GM18861 (cell line): ENCODE measurements at regions not wholly inside any gene's neighbourhood (a gene's known extent, or its start where the extent isn't known, plus 50 kb on each side); places are given as distances from the start of the nearest gene placed in this dataset.

ENCODE experiments used
- ATAC-seq: cut with Tn5 transposase; IDR thresholded peaks from one replicate; pipeline ENCODE4 v1.9.1; 2021; ENCODE audit not compliant: unreplicated experiment

DNA sequence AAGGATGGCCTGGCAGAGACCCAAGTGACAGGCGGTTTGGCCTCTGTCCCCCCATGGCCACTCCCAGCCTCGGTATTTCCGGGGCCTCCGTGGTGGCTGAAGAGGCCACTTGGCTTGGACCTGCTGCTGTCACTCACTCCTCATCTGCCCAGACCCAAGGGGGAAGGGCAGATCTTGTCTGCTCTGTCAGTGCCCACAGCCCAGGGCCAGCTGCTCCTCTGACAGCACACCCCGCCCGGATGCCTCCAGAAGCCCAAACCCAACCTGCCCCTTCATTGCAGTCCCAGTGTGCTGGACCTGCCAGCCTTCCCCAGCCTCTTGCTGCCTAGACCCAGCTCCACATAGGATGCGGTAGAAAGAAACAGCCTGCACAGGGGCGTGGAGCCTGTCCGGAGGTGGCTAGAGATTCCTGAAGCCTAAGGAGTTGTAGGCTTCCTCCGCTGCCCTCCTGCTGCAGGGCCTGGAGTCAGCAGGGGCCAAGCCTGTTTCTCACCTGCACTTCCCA, 52.0 kb downstream of the MAGEF1 start:
- ATAC-seq = no peak

DNA sequence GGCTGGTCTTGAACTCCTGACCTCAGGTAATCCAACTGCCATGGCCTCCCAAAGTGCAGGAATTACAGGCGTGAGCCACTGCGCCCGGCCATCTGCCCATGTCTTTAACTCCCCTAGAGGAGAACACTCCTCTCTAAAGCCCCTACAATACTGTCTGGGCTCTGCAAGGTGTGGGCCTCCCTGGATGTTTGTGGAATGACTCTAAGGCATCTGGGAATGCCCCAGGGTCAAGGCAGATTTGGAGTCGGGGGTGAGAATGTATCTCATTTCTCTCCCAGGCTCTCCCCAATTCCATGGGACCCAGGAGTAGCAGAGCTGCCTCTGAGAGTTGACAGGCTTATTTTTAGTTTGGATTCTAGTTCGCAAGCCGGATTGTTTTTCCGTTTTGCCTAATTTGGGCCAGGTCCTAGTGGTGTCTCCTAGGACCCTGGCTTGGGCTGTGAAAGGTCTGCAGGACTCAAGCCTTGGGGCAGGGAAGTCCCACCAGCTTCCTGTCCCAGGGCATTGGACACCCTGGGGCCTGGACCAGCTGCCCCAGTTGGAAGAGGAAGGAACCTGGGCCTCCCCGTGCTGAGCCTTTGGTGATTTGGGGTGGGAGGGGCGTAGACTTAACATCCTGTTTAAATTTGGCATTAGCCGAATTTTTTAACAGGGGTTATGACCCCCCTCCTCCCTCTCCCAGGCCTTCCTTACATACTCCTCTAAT, 53.5 kb downstream of the MAGEF1 start:
- ATAC-seq = no peak

DNA sequence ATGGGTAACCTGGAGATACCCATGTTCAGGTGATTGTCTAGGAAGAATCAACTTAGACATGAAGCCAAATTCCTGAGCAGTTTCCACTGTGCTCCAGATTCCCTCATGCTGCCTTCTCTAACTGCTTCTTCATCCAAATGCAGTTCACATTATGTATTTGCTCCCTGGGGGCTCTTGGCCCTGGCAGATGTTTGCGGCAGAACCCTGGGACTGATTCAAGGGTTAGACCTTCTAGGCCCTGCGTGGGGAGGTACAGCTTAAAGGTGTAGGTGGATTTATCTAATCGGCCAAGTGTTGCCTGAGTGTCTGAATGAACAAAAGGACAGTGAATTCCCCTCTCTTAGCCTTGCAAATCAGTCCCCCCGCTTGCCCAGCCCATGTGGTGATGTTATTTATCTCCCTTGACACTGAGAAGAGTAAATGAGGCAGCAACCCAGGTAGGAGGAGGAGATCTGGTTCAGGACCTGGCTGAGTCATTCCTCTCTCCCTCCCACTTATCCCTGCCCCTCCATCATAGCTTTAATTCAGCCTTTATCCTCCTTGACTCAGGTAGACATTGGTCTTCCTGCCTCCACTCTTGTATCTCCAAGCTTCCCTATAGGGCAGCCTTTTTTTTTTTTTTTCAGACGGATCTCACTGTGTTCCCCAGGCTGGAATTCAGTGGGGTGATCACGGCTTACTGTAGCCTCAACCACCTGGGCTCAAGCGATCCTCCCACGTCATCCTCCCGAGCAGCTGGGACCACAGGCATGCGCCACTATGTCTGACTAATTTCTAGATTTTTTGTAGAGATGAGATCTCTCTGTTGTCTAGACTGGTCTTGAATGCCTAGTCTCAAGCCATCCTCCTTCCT, 54.8 kb downstream of the MAGEF1 start:
- ATAC-seq = peak; percentile 92

DNA sequence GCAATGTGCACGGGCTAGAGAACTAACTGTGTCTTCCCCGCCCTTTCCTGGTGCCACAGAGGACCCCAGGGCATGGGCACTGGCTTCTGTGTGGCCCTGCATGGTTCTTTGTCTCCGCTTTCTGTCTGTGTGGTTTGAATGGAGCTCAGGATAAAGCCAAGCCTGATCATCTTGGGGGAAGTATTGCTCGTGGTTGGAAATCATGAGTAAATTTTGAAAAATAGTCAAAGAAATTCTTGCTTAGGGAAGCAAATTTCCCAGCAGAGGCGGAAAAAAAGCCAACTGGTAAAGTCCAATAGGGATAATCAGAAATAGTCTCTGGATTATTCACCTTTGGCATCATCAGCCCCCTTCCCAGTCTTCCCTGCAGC, 55.4 kb downstream of the MAGEF1 start:
- no peak for ATAC-seq

DNA sequence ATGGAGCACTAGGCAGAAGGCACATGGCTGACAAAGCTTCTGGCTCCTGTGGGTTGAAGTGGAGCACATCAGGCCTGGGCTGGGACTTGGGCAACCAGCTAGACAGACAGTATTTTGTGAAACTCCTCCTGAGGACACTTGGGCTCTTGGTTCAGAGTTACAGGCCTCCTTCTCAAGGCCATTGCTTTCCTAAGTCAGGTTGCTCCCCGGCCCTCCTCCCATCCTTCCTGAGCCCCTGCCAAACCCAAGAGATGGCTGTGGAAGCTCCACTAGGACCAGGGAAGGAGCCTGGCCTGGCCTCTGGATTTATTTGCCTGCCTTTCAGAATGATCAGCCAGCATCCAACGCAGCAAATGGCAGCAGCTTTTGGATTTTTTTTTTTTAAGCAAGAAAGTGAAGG, 56.3 kb downstream of the MAGEF1 start:
- ATAC-seq = no peak

DNA sequence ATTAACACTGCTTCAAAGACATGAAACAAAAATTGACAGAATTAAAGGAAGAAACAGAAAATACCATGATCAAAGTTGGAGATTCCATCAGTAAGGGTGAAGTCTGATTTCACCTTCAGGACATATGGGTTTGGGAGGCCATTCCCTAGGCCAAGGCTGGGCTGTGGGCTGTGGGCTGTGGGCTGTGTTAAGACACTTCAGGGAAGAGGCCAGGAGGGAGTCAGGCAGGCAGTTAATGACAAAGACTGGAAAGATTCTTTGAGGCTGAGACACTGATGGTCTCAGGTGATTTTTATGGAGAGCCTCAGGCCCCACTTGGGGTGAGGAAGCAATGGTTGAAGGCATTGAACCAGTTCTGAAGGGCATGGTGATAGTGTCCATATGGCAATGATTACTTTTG, 57.5 kb downstream of the MAGEF1 start:
- ATAC-seq = no peak

DNA sequence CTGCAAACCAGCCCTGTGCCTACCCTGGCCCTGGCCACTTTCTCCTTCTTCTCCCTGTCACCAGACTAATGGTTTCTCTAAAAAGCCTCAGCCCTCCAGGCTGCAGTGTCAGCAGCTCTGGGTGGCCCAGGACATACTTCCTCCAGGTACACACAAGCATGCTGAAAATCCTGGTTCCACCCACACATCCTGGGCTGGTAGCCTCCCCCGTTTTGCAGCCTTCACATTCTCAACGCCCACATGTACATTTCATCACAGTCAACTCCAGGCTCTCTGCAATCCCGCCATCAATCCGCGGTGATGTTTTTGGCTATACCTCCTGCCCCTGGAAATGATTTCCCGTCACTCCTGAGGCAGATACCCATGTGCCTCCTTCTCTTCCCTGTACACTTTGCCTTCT, 59.4 kb downstream of the MAGEF1 start:
- ATAC-seq = no peak

DNA sequence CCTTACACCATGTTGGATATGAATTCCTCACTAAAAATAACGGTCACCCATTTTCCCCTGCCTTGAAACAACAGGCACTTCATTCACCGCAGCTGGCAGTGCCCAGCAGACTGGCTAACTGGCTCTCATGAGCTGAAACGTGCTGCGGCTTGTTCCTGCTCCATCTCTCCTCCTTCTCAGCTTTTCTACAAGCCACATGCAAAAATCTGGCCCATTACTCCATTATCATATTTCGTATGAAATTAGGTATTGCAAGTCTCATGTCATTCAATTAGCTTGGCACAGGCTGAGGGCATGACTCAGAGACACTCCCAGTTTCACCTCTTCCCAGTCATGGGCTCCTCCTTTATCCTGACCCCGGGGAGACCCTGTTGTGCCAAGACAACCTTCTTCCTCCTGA, 60.0 kb downstream of the MAGEF1 start:
- no peak for ATAC-seq

DNA sequence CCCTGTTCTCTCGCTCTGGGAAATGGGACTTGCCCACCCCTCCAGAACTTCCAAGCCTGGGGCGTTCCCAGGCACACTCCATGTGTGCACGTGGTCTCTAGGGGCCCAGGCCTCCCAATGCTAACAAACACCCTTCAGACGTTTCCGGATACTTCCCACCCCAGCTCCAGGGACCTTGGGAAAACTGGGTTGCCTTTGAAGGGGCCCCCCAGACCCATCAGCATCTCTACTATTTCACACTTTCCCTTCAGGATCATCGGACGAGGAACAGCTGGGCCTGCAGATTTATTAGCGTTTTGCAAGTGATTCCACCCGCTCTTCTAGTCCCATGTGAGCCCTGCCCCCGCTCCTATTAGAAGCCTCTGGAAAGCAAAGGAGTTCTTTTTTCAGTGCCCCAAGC, 63.2 kb downstream of the MAGEF1 start:
- no peak for ATAC-seq

DNA sequence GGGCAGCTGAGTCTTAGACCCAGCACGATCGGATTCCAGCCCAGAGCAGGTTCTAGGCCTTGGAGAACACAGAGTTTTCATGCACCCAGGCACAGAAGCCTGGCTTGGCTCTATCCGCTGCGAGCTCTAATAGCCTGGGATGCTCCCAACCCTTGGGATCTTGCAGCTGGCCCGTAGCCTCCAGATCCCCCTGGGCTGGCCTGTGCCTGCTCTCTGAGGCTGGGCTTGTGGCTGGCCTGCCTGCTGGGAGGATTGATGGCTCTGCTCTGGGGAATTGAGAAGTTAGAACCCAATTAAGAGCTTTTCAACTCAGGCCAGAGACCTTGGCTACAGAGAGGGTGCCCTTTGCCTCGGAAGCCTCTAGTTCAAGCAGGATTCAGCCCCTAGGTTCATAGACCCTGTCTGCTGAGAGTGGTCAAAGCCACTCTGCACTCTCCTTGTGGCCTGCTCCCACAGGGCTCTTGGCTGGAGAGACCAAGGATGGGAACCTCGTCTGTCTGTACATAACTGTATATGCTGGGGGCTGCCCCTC, 64.4 kb downstream of the MAGEF1 start:
- ATAC-seq = no peak

DNA sequence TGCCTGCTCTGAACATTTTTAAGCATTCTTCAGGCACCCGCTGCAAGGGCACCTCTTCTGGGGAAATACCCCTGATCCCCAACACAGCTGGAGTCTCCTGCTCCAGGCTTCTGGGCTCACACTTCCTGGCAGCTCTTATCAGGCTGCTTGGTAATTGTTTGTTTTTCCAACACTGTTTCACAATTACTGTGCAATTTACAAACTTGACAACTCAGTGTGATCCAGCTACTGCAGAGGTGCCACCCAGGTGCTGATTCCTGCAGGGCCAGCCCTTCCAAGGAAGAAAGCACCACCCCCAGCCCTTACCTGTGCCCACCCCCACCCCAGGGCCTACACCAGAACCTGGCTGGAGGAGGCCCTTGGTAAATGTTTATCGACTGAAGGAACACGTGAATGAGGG, 66.5 kb downstream of the MAGEF1 start:
- no peak for ATAC-seq

DNA sequence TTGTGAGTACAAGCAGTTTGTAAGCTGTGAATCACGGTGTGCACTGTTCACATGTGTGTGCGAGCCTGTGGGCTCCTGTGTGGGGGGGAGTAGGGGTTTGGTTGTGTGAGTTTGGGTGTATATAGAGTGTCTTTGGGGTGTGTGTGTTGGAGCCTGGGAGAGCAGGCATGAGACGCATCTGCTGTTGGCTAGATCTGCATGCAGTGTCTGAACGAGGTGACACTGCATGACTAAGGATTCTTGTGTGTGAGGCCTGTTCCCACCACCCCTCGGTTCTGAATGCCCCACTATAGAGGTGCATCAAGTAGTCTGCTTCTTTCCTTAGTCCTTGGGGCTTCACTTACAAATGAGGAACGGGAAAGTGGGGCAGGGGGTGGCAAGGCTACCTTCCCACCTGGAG, 68.4 kb downstream of the MAGEF1 start:
- no peak for ATAC-seq

DNA sequence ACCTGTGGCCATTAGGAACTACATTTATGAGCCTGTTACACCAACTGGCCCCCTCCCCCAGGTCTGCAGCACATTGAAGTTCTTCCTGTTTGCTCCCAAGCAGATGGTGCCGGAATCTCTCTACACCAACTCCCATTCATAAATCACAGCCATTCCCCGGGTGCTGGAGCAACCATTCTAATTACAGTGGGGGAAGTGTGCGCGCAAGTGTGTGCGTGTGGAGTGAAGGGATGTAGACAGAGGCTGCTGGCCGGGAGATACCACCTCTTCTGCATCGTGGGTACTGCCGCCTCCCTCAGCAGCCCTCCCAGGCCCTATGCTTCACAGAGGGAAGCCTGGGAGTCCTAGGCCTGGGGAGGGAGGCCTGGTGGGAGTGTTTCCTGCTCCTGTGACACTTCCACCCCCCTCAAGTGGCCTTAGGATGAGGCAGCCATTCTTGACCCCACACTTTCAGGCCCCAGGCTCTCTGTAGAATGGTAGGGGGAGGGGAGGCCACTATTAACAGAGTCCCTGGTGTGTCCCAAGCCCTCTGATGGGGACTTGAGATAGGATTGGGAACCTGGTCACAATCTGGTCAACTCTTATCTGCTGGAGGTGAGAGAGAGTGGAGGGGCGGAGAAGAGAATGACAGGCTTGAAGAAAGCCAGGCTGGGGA, 69.1 kb downstream of the MAGEF1 start:
- ATAC-seq = no peak

DNA sequence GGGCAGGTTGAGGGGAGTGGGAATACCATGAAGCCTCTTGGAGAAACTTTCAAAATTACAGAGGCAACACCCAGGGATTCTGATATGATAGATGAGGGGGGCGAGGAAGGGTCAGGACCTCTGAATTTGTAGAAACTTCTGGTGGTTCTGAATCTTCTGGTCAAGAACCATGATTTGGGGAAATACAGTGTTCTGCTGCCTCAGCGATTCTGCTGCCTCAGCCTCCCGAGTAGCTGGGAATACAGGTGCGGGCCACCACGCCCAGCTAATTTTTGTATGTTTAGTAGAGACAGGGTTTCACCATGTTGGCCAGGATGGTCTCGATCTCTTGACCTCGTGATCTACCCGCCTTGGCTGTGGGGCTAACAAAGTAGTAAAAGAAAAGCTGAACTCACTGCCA, 70.4 kb downstream of the MAGEF1 start:
- no peak for ATAC-seq

DNA sequence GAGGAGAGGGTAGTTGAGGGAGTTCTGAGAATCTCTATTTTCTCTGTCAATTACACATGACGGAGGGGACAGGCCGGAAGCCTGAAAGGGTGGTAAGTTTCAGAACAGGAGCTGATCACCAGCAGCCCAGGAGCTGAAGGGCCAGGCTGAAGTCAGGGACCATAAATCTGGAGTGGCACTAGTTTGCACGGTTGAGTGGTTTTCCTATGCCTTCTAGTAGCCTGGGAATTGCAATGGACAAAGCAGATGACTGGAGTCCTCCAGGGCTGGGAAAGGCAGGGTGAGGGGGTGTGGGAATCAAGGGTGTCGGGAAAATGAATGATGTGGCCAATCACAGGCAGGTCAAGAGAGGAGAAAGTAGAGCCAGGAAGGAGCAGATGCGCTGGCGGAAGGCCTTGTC, 72.5 kb downstream of the MAGEF1 start:
- no peak for ATAC-seq

DNA sequence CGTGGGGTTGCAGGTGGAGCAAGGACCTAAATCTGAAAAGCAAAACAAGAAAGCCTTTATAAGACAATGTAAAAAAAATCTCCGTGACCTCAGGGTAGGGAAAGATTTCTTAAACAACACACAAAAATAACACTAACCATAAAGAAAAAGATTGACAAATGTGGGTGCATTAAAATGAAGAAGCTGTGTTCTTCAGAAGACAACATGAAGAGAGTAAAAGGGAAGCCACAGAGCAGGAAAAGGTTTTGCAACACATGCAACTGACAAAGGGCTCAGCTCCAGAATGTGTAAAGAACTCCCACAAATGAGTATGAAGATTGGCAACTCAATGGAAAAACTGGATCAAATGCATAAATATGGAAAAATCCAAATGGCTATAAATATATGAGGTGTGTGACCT, 74.2 kb downstream of the MAGEF1 start:
- ATAC-seq = no peak

DNA sequence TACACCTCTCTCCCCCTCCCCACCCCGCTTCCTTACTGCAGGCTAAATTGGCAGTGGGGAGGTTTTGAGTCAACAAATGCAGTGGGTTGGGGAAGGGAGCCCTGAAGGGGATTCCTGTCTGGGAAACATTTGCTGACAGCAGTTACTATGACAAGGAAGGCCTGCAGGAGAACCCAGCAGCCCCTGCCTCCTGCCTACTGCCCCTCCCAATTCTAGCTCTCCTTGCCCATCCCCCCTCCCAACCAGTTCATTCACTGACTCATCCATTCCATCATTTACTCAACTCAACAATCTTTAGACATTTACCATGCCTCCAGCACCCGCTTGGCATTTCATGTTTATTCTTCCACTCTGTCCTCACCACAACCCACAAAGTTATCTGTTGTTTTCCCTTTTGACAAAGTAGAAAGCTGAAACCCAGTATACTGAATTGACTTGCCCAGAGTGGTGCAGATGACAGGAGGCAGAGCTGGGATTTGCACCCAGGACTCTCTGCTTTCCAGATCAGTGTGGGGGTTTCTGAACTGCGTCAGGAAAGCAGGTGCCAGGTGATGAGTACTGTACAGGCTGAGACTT, 75.0 kb downstream of the MAGEF1 start:
- ATAC-seq = no peak

DNA sequence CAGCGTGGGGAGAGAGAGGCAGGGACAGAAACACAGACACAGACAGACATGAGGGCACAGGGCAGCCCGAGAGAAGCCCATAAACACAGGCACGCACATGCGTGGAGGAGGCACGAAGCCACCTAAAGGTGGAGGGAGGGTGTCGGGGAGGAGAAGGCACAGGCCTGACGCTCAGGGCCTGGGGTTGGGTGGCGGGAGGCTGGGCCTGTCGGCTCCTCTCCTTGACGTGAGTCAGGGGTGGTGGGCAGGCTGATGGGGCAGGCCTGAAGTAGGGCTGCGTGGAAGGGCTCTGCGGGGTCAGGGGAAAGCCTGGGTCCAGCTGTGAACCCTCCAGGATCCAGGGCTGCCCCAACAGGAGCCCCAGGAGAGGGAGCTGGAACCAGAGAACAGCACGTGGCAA, 74.2 kb downstream of the EPHB3 start:
- no peak for ATAC-seq

DNA sequence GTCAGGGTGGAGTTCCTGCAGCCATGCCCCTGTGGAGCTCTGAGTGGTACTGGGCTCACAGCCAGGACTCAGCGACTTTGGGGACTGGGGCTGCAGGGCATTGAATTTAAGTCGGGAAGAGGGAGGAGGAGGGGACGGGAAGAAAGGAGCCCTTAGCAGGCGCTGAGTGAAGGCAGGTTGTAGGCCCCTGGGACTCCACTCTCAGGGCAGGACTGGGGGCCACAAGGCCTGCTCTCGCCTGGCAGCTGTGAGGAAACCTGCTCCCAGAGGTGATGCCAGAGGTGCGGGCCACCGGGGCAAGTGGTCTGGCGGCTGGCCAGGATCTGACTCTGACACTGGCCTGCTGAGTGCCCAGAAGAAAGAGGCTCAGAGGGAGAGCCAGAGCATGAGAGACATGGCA, 73.5 kb downstream of the EPHB3 start:
- no peak for ATAC-seq

DNA sequence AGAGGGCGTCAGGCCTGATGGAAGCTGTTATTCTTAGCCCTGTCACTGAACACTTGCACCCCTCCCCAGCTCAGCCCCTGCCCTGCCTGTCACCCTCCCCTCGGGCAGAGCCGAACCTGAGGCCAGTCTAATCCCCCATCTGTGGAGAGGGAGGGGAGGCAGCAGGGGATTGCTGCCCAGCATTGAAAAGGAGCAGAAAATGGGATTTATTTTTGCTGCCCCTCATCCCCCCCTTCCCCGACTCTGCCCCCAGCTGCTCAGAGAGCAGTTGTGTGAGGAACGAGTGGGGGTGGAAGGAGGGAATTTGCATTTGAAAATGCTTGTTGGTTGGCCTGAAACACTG, 71.6 kb downstream of the EPHB3 start:
- ATAC-seq = no peak

DNA sequence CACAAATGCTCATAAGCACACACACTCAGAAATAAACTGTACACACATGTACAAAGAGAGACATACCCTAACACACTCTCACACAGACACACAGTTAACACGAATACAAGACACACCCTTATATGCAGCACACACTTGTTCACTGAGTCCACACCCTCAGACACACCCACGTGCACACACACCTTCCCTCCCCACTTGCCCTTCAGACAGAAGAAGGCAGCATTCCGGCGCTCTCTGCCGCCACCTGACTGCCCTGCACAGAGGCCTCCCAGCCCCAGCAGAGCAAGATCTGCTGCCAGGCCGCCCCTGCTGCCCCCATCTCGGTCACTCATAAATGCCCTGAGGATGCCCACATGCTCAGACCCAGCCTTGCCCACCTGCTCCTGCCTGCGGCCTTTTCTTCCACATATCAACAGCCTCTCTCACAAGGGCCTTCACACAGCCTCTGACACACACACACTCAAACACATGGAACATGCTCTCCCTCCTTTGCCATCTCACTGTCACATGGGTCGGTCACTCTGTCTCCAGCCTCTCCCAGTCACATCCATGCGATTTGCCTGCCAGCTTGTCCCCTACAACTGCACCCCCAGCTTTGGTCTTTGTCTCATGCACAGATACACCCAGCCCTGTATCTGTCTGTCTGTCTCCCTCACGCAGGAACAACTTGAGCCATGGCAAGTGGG, 71.1 kb downstream of the EPHB3 start:
- no peak for ATAC-seq
